BJ (cell line): ENCODE measurements at regions not wholly inside any gene's neighbourhood (a gene's known extent, or its start where the extent isn't known, plus 50 kb on each side); places are given as distances from the start of the nearest gene placed in this dataset.

ENCODE experiments used
- CTCF ChIA-PET: fragments of 350-600 bp; formaldehyde crosslinking; extraction: SDS; loops from one replicate; lab custom pipeline; 2021; ENCODE audit warnings: antibody characterized with exemption, inconsistent platforms; lab: Yijun Ruan, JAX
- POLR2A ChIA-PET: fragments of 300-600 bp; sonication (Branson Sonifier 250); formaldehyde crosslinking; extraction: SDS; loops from one replicate; lab custom pipeline; 2021; ENCODE audit warnings: antibody characterized with exemption; lab: Charles Lee
- DNase-seq: peaks from one replicate; pipeline ENCODE4 v3.0.0-alpha.2; 2011; ENCODE audit warnings: low read depth
- H3K27me3 ChIP-seq: 2 replicates; pipeline ENCODE4 v1.6.0; 2011; ENCODE audit warnings: low read length; ENCODE audit not compliant: control insufficient read depth, insufficient read depth
- H3K36me3 ChIP-seq: 2 replicates; pipeline ENCODE4 v1.5.1; 2011; ENCODE audit warnings: low read length; ENCODE audit not compliant: control insufficient read depth, insufficient read depth
- H3K4me3 ChIP-seq: 2 replicates; pipeline ENCODE4 v1.5.1; 2011; ENCODE audit warnings: low read depth, mild to moderate bottlenecking, control low read depth, low read length
- CTCF ChIP-seq: IDR thresholded peaks from 2 replicates; pipeline ENCODE4 v1.5.1; 2011; ENCODE audit warnings: low read depth, mild to moderate bottlenecking, control low read depth, inconsistent platforms, low read length, moderate library complexity; ENCODE audit not compliant: insufficient read depth

GRCh38 chr11:97880209-97880608, 1140.5 kb upstream of the CNTN5 start:
- Histone ChIP-seq H3K27me3 (no peaks in the 10 kb centered on the region), H3K4me3 (no peak overlapping the region), H3K36me3 (no peaks in the 10 kb centered on the region)
- CTCF ChIA-PET, result no interaction called here
- DNase-seq, result no peak
- no peak for TF ChIP-seq CTCF
- POLR2A ChIA-PET, result no interaction called here

GRCh38 chr11:97883086-97883485, 1137.7 kb upstream of the CNTN5 start:
- TF ChIP-seq CTCF, result no peak
- no peak for DNase-seq
- no peaks in the 10 kb centered on the region for H3K27me3 ChIP-seq
- CTCF ChIA-PET, result no interaction called here
- POLR2A ChIA-PET, result no interaction called here
- no peak overlapping the region for H3K4me3 ChIP-seq
- H3K36me3 ChIP-seq, result no peaks in the 10 kb centered on the region

- Histone ChIP-seq H3K27me3 (no peaks in the 10 kb centered on the region), H3K36me3 (no peaks in the 10 kb centered on the region), H3K4me3 (no peak overlapping the region)
- ChIA-PET CTCF (no interaction called here), POLR2A (no interaction called here)
- DNase-seq, result no peak
- no peak for TF ChIP-seq CTCF
These were observed 1132.1 kb upstream of the CNTN5 start for GRCh38 chr11:97888641-97889040.

- no peak overlapping the region for H3K4me3 ChIP-seq
- H3K36me3 ChIP-seq, result no peaks in the 10 kb centered on the region
- no peak for TF ChIP-seq CTCF
- H3K27me3 ChIP-seq, result no peaks in the 10 kb centered on the region
- ChIA-PET CTCF (no interaction called here), POLR2A (no interaction called here)
- no peak for DNase-seq
These were observed 1130.3 kb upstream of the CNTN5 start for GRCh38 chr11:97890466-97890865.

- H3K36me3 ChIP-seq, result no peaks in the 10 kb centered on the region
- no peak for DNase-seq
- POLR2A ChIA-PET, result no interaction called here
- CTCF ChIA-PET, result no interaction called here
- no peaks in the 10 kb centered on the region for H3K27me3 ChIP-seq
- no peak for TF ChIP-seq CTCF
- H3K4me3 ChIP-seq, result no peak overlapping the region
These were observed 1127.1 kb upstream of the CNTN5 start for GRCh38 chr11:97893612-97894011.
